Thyroid gland (tissue), 4 donors: ENCODE measurements at regions not wholly inside any gene's neighbourhood (a gene's known extent, or its start where the extent isn't known, plus 50 kb on each side); places are given as distances from the start of the nearest gene placed in this dataset.

Experiments
- DNase-seq, 2 donors: peaks; one replicate each; pipeline ENCODE4 v3.0.0-alpha.2; 2019
- H3K27ac ChIP-seq, 3 donors: fragments of 200-600 bp; sonication (generic); 1 replicate in 2 of 3; 2 replicates in 1 of 3; pipeline ENCODE4 v1.5.1; 2016 to 2019; ENCODE audit warnings: mild to moderate bottlenecking in 1 of 3, moderate library complexity in 1 of 3
- H3K27me3 ChIP-seq: fragments of 200-600 bp; sonication (generic); one replicate; pipeline ENCODE4 v1.5.1; 2019
- H3K36me3 ChIP-seq, 2 donors: fragments of 200-600 bp; sonication (generic); one replicate each; pipeline ENCODE4 v1.5.1; 2016 to 2019
- H3K4me1 ChIP-seq, 2 donors: fragments of 200-600 bp; sonication (generic); one replicate each; pipeline ENCODE4 v1.5.1; 2017 to 2019
- H3K4me3 ChIP-seq, 3 donors: fragments of 200-600 bp; sonication (generic); replicated peaks in 1 of 3; 1 replicate in 2 of 3; 2 replicates in 1 of 3; pipeline ENCODE4 v1.5.1; 2016; ENCODE audit warnings: mild to moderate bottlenecking in 1 of 3
- H3K9me3 ChIP-seq: fragments of 200-600 bp; sonication (generic); one replicate; pipeline ENCODE4 v1.5.1; 2017
- CTCF ChIP-seq, 6 experiments: fragments of 200-600 bp in 3 of 6; fragments of 450-650 bp in 3 of 6; sonication (generic) in 3 of 6; IDR thresholded peaks; one replicate each; pipeline ENCODE4 v1.5.1; 2016 to 2019; ENCODE audit warnings: antibody characterized with exemption in 6 of 6, mild to moderate bottlenecking in 2 of 6, inconsistent platforms in 1 of 6, moderate library complexity in 1 of 6
- POLR2A ChIP-seq, 2 donors: fragments of 450-650 bp; IDR thresholded peaks; one replicate each; pipeline ENCODE4 v1.6.1; 2017; ENCODE audit warnings: antibody characterized with exemption in 2 of 2, mild to moderate bottlenecking in 2 of 2, moderate library complexity in 1 of 2
- WGBS, 2 donors: methylation state at CpG; one replicate each; pipeline ENCODE4 v1.1.5; 2017; 5-methylcytosine and 5-hydroxymethylcytosine counted together
- intact Hi-C: fragments of 100-400 bp; cut with DNase I; formaldehyde crosslinking; loops from one replicate; pipeline ENCODE4 v1.15.1; 2023

DNA sequence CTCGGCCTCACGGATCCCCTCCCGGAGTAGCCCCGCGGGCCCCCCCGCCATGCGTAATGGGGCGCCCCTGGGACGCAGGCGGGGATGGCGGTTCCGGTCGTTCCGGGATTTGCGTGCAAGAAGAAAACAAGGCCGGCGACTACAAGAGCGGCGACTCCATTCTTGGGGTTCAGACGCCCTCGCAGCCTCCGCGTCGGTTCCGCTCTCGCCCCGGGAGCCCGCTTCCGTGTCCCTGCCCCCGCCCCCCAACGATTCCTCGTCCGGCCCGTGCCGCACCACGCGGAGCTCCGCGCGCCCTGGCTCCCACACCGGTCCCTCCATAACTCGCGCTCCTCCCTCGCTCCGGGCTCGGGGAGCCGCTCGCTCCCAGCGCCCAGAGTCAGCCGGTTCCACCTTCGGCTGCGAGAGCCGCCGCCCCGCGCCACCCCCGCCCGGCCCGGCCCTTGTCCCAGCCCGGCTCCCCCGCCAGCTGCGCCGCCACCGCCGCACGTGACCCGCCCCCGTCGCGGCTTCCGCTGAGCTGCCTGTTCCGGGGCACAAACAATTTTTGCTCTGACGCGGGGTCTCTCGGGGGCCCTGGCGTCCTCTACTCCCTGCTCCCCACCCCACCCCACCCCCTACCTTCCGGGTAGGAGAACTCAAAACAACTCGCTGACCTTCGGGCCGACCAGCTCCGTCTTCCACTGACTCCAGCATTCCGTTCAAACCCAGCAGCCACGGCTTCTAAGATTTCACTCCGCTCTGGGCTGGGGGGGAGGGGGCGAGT lies 78.8 kb upstream of the BCOR start:
- peak; percentile 67 to 72 for DNase-seq
- intact Hi-C loops: loop anchor here (10.0 kb wide), 2 partner anchors 88 to 442 kb away; no protein-coding TSS in a partner anchor
- Histone ChIP-seq H3K27me3 (no peaks in the 10 kb centered on the region), H3K4me1 (peaks cover 8 to 16% of the 10 kb centered on the region in 2 donors), H3K27ac (peak overlapping the region; percentile 88 to 95 (median 95)), H3K4me3 (peak overlapping the region in 1 of 3 donors; percentile 42), H3K9me3 (no peaks in the 10 kb centered on the region), H3K36me3 (no peaks in the 10 kb centered on the region)
- TF ChIP-seq CTCF (IDR thresholded peaks at IDR 0.05) (no peak), POLR2A (IDR thresholded peaks at IDR 0.05) (no peak)
- WGBS, 2 donors: 0% methylated on average over 1 of the region's 85 CpGs; no CpG with 5 or more reads in 1 of the 2 donors

DNA sequence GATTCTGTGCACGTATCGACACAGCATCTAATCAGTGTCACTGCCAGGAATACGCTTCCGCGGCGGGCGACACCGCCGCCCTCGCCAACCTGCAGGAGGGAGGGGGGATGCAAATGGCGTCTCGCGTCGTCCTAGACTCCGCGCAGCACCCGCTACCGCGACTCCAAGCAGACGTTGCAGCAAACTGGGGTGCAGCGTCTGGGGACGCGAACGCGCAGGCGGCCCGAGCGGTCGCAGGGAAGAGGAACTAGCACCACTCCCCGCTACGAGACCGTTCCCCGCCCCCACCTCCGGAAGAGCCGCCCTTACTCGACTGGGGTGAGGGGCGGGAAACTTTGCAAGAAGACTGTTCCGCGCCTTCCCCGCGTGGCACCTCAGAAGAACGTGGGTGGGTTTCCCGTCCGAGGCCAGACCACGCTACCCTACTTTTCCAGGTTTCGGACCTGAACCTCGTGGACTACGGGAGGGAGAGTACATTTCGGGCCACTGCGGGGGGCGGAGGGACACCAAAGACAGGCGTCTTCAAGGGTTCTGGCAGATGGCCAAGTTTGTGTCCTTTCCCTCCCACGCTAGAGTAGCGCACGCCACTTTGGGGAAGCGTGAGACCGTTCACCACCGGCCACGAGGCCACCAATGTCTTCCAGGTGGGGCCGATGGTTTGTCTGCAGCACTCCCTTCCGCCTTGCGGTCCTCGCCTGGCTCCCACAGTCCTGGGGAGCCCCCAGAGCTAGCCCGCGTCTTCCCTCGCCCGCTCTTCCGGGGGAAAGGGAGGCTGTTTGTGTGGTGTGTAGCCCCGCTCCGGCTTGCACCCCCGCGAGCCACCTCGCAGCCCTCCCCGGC lies 78.0 kb upstream of the BCOR start:
- TF ChIP-seq CTCF (IDR thresholded peaks at IDR 0.05): no peak
- TF ChIP-seq POLR2A (IDR thresholded peaks at IDR 0.05): no peak
- WGBS, 2 donors: 3% methylated on average over 6 of the region's 74 CpGs; no CpG with 5 or more reads in 1 of the 2 donors
- peak overlapping the region in 2 of 3 donors; percentile 1 to 42 for H3K4me3 ChIP-seq
- H3K9me3 ChIP-seq: no peaks in the 10 kb centered on the region
- peak overlapping the region; percentile 88 to 95 (median 95) for H3K27ac ChIP-seq
- H3K4me1 ChIP-seq: peaks cover 8 to 24% of the 10 kb centered on the region in 2 donors
- intact Hi-C loops: loop anchor here (10.0 kb wide), 2 partner anchors 89 to 441 kb away; no protein-coding TSS in a partner anchor
- H3K27me3 ChIP-seq: no peaks in the 10 kb centered on the region
- no peaks in the 10 kb centered on the region for H3K36me3 ChIP-seq
- peak; percentile 83 for DNase-seq

- no peaks in the 10 kb centered on the region for H3K9me3 ChIP-seq
- peak overlapping the region; percentile 88 to 95 (median 95) for H3K27ac ChIP-seq
- no peak for TF ChIP-seq CTCF (IDR thresholded peaks at IDR 0.05)
- no peak for TF ChIP-seq POLR2A (IDR thresholded peaks at IDR 0.05)
- intact Hi-C loops: loop anchor here (10.0 kb wide), 2 partner anchors 90 to 440 kb away; no protein-coding TSS in a partner anchor
- no peaks in the 10 kb centered on the region for H3K36me3 ChIP-seq
- H3K4me3 ChIP-seq: peak overlapping the region in 1 of 3 donors; percentile 42
- 12 to 15% methylated on average over 3 to 19 of the region's 53 CpGs for WGBS, 2 donors
- no peaks in the 10 kb centered on the region for H3K27me3 ChIP-seq
- DNase-seq: peak; percentile 48 to 51
- H3K4me1 ChIP-seq: peaks cover 8 to 26% of the 10 kb centered on the region in 2 donors
Observed at GRCh38 chrX:40174854-40175510, 77.2 kb upstream of the BCOR start.

DNA sequence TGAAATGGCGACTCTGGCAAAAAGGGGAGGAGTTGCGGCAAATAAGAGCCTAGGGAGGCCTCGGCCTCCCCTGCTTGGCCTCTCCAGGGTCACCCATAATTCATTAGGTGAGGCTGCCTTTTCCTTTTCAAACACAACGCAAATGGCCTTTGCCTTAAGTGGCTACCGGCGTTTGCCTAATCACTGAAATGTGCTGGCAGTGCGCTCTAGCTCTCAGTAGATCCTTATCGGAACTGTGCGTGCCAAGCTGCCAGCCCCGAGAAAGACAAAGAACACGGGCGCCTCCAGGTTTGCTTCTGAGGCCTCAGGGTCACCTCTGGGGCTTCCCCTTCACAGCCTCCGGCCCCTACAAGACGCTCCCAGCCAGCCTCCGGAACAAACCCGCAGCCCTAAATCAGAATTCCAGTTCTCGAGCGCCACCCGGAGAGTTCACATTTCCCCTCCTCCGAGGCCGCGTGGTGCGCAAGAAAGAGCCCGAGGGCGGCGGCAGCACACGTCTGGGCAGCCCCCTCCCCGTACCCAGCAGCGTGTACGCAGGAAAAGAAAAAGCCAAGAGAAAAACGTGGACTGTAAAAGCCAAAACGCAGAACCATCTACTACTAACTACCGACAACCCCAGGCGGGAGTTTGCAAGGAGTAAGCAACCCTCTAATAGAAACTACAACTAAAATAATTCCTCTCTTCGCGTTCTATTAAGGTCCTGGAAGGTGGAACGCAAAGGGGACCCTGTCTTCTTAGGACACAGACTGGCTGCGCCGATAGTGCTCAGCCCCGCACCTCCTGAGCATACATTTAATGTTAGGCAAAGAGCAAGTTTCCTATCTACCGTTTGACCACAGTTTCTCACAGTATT lies 76.5 kb upstream of the BCOR start:
- H3K36me3 ChIP-seq: no peaks in the 10 kb centered on the region
- WGBS, 2 donors: 27% methylated on average over 23 to 26 of the region's 41 CpGs
- H3K4me3 ChIP-seq: no peak overlapping the region
- intact Hi-C loops: loop anchor here (10.0 kb wide), 2 partner anchors 91 to 439 kb away; no protein-coding TSS in a partner anchor
- DNase-seq: peak; percentile 68 to 78
- H3K27ac ChIP-seq: peak overlapping the region; percentile 88 to 95 (median 95)
- no peak for TF ChIP-seq POLR2A (IDR thresholded peaks at IDR 0.05)
- TF ChIP-seq CTCF (IDR thresholded peaks at IDR 0.05): no peak
- H3K4me1 ChIP-seq: peaks cover 9 to 30% of the 10 kb centered on the region in 2 donors
- H3K9me3 ChIP-seq: no peaks in the 10 kb centered on the region
- no peaks in the 10 kb centered on the region for H3K27me3 ChIP-seq
